ENCODE measurements at regions not wholly inside any gene's neighbourhood (a gene's known extent, or its start where the extent isn't known, plus 50 kb on each side); places are given as distances from the start of the nearest gene placed in this dataset.

DNA sequence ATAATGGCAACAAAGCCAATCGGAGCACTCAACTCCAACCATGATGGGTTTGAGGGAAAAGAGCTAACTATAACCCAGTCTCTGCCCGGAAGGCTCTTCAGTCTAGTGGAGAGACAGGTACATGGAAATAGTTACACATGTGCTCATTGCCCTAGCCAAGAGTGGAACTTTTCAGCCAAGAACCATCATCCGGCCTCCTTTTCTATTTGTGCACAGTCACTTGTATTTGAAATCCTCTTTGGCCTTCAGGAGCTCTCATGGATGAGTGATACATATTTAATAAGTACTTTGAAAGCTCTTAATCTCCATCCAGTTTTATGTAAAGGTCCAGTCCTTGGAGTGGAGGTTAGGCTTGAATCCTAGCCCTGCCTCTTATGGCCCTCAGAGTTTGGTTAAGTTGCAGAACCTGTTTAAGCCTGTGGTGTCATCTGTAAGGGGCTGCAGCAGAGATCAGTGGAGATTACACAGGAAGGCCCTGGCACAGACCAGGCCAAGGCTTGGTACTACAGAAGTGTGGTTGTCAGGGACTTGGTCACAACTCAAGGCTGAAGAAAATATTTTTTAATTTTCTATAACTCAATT lies 72.3 kb upstream of the SMLR1 start:
- no peak overlapping the region for H3K27ac ChIP-seq
- no peaks in the 10 kb centered on the region for H3K36me3 ChIP-seq
- DNase-seq: no peak
- no peaks in the 10 kb centered on the region for H3K9me3 ChIP-seq (replicated peaks)
- no peaks in the 10 kb centered on the region for H3K27me3 ChIP-seq
- H3K4me3 ChIP-seq: no peak overlapping the region
- no peaks in the 10 kb centered on the region for H3K4me1 ChIP-seq

DNA sequence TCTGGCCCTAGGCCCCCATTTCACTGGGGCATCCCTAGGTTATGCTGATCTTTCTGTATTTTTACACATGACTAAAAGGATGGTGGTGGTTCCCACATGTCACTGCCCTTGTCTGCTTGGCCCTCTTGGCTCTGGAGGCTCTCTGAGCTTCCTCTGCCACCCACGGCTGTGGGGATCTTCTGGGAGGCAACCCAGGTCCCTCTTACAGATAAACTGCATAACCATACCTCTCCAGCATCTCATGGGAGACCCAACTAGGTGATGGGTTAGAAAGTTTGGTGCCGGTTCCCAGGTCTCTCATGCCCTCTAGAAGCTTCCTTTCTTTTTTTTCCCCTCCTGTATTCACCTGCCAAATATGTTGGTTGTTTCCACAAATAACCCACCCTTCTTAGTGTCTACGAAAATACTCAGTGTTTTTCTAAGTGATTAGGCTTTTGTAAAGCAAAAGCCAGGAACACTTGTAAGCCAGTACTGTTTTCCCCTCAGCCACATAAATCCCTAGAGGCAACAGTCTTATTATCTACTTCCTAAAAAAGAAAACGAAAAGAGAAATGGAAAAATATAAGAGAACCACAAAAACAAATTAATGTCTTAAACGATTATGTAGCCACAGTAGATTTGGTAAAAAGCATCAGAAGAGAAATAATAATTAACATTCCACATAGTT lies 71.7 kb upstream of the SMLR1 start:
- DNase-seq: no peak
- no peaks in the 10 kb centered on the region for H3K27me3 ChIP-seq
- H3K4me1 ChIP-seq: no peaks in the 10 kb centered on the region
- no peaks in the 10 kb centered on the region for H3K36me3 ChIP-seq
- H3K27ac ChIP-seq: no peak overlapping the region
- no peak overlapping the region for H3K4me3 ChIP-seq
- no peaks in the 10 kb centered on the region for H3K9me3 ChIP-seq (replicated peaks)

DNA sequence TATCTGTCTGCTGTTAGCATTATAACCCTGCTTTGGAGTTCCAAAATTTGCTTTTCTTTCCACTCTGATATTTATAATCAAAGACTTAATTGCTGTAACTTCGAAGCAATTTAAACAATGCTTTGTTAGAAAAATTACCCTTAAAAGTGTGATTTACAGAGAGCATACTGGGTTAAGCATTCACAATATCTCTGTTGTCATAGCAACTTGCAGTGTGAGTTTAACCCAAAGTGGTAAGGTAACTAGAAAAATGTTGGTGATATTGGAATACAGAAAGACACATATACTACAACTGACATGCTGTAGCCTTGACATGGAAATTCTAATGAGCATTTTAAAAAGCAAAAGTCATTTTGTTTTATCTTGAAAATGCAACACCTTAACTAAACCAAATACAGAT lies 70.4 kb upstream of the SMLR1 start:
- Histone ChIP-seq H3K4me3 (no peak overlapping the region), H3K36me3 (no peaks in the 10 kb centered on the region), H3K27ac (no peak overlapping the region), H3K27me3 (no peaks in the 10 kb centered on the region), H3K9me3 (replicated peaks) (no peaks in the 10 kb centered on the region), H3K4me1 (no peaks in the 10 kb centered on the region)
- DNase-seq: no peak

DNA sequence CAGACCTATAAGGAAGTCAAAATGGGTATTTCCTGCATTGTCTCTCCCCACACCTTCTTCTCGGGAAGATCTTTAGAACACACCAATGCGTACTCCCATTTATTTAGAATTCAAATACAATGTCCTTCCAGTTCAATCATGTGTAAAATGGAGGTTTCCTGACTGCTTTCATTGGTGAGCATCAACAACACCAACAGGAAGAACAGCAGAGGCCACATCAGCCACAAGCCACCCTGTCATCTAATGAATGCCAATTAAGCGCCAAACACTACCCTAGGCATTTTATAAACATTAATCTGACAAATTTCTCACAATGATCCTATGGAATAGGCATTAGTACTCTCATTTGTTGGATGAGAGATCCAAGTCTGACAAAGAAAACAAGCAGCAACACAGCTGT lies 68.4 kb upstream of the SMLR1 start:
- DNase-seq: no peak
- Histone ChIP-seq H3K36me3 (no peaks in the 10 kb centered on the region), H3K9me3 (replicated peaks) (no peaks in the 10 kb centered on the region), H3K27me3 (no peaks in the 10 kb centered on the region), H3K4me1 (no peaks in the 10 kb centered on the region), H3K4me3 (no peak overlapping the region), H3K27ac (no peak overlapping the region)

DNA sequence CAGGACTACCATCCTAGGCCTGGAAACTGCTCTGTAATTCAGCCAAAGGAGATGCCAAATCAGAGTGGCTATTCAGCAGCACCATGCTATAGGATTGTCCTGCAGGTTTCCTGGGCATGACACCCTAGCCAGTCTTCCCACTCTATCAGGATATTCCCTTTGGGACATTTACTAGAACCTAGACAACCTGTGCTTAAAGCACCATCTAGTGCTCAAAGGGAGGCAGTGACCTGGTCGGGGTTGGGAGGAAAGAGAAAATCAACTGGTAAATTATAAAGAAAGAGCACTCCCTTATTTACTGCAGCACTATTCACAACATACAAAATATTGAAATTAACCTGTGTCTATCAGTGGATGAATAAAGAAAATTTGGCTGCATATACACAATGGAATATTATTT lies 67.2 kb upstream of the SMLR1 start:
- H3K27me3 ChIP-seq: no peaks in the 10 kb centered on the region
- H3K4me1 ChIP-seq: no peaks in the 10 kb centered on the region
- H3K27ac ChIP-seq: no peak overlapping the region
- no peaks in the 10 kb centered on the region for H3K36me3 ChIP-seq
- peak; percentile 8 to 63 for DNase-seq
- H3K4me3 ChIP-seq: no peak overlapping the region
- H3K9me3 ChIP-seq (replicated peaks): no peaks in the 10 kb centered on the region

DNA sequence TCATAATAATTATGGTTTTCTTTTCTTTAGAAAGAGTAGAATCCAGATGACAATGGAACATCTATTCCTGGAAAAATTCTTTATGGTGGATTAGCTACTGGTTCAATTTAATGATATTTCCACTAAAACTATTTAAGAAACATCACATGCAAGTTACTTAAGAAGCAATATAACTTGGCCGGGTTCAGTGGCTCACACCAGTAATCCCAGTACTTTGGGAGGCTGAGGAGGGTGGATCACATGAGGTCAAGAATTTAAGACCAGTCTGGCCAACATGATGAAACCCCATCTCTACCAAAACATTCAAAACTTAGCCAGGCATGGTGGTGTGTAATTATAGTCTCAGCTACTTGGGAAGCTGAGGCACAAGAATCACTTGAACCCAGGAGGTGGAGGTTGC lies 65.9 kb upstream of the SMLR1 start:
- no peaks in the 10 kb centered on the region for H3K27me3 ChIP-seq
- no peak overlapping the region for H3K27ac ChIP-seq
- H3K36me3 ChIP-seq: no peaks in the 10 kb centered on the region
- no peak for DNase-seq
- H3K4me3 ChIP-seq: no peak overlapping the region
- no peaks in the 10 kb centered on the region for H3K4me1 ChIP-seq
- no peaks in the 10 kb centered on the region for H3K9me3 ChIP-seq (replicated peaks)

DNA sequence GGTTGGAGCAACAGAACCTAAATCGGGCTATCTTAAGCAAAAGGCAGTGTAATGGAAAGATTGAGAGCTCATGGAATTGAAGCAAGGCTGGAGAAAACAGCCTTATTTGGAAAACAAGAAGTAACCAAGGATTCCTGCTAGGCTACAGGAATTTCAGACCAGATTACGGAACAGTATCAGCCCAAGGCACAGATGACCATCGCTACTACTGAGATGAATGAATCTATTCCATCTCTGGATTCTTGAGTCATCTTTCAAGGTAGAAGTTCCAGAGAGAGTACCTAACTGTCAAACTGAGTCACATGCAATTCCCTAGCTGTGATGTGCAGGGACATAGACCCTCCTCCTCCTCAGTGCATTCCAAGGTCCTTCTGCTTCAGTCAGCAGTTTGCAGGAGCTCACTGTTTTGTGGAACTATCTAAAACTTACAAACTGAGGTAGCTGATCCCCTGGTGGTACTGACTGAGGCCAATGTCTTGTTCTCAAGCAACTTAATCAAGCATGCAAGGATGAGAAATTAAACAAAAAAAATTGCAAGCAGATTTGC lies 62.0 kb upstream of the SMLR1 start:
- no peak overlapping the region for H3K27ac ChIP-seq
- no peaks in the 10 kb centered on the region for H3K36me3 ChIP-seq
- no peaks in the 10 kb centered on the region for H3K27me3 ChIP-seq
- no peaks in the 10 kb centered on the region for H3K9me3 ChIP-seq (replicated peaks)
- H3K4me1 ChIP-seq: no peaks in the 10 kb centered on the region
- no peak overlapping the region for H3K4me3 ChIP-seq
- DNase-seq: no peak

DNA sequence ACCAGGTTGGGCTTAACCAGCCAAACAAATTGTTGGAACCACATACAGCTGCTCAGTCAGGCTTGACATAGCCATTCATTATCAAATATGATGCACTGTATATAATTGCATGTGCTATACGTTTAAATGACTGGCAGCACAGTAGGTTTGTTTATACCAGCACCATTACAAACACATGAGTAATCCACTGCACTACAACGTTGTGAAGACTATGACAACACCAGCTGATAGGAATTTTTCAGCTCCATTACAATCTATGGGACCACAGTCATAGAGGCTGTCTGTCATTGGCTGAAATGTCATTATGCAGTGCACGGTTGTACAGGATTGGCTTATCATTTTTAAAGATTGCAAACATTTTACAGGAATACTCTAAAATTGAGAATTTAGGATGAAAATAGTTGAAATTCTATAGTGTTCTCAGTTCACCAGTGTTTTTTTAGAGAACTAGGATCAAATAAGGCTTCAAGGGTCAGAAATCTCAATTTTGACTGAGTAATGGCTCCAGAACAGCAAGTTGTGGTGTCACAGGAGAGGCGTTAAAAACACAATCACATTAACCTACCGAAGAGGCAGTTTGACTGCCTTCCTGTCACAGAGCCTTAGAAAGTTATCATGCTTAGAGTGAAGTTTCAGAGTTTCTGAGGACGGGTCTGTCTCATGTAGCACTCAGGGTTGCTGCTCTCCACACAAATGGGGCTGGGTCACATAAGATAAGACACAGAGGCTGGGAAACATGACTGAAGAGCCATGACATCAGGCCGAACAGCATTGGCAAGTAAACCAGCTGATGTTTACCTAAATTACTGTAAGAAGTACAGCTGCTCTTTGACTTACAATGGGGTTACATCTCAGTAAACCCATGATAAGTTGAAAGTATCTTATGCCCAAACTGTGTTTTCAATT lies 60.7 kb upstream of the SMLR1 start:
- Histone ChIP-seq H3K27me3 (no peaks in the 10 kb centered on the region), H3K9me3 (replicated peaks) (no peaks in the 10 kb centered on the region), H3K27ac (no peak overlapping the region), H3K36me3 (no peaks in the 10 kb centered on the region), H3K4me3 (no peak overlapping the region), H3K4me1 (no peaks in the 10 kb centered on the region)
- no peak for DNase-seq

DNA sequence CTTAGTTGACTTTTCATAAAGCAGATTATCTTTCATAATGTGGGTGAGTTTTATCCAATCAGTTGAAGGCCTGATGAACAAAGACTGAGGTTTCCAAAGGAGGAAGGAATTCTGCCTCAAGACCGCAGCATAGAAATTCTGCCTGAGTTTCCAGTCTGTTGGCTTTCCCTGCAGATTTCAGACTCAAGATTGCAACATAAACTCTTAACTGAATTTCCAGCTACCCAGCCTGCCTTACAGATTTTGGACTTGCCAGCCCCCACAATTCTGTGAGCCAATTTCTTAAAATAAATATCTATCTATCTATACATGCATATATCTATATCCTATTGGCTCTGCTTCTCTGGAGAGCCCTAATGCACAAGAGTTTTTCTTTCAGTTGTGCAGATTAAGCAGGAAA lies 57.3 kb upstream of the SMLR1 start:
- H3K27ac ChIP-seq: no peak overlapping the region
- DNase-seq: no peak
- H3K36me3 ChIP-seq: no peaks in the 10 kb centered on the region

DNA sequence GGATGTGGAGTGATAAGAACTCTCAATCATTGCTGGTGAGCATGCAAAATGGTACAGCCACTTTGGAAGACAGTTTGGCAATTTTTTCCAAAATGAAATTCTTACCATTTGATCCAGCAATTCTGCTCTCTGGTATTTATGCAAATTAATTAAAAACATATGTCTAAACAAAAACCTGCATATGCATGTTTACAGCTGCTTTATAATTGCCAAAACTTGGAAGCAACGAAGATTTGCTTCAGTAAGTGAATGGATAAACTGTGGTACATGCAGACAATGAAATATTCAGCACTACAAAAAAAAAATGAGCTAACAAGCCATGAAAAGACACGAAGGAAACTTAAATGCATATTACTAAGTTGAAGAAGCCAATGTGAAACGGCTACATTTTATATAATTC lies 55.5 kb upstream of the SMLR1 start:
- Histone ChIP-seq H3K27me3 (no peaks in the 10 kb centered on the region), H3K4me1 (no peaks in the 10 kb centered on the region), H3K4me3 (no peak overlapping the region), H3K27ac (no peak overlapping the region), H3K36me3 (no peaks in the 10 kb centered on the region), H3K9me3 (replicated peaks) (no peaks in the 10 kb centered on the region)
- DNase-seq: no peak

More for the DNA sequence above, 57.3 kb upstream of the SMLR1 start:
- no peaks in the 10 kb centered on the region for H3K4me1 ChIP-seq
- H3K27me3 ChIP-seq: no peaks in the 10 kb centered on the region
- H3K9me3 ChIP-seq (replicated peaks): no peaks in the 10 kb centered on the region
- no peak overlapping the region for H3K4me3 ChIP-seq

DNA sequence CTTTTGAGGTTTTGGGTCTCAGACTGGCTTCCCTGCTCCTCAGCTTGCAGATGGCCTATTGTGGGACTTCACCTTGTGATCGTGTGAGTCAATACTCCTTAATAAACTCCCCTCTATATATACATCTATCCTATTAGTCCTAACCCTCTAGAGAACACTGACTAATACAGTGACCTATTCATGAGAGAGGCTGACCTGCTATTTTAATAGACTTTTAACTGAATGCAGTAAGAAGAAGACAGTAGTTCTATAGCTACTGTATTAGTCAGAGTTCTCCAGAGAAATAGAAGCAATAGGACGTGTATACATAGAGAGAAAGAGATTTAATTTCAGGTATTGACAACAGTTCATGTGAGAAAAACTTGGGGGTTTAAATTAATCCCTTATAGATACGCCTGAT lies 53.3 kb upstream of the SMLR1 start:
- Histone ChIP-seq H3K27me3 (no peaks in the 10 kb centered on the region), H3K27ac (no peak overlapping the region), H3K4me3 (no peak overlapping the region), H3K9me3 (replicated peaks) (no peaks in the 10 kb centered on the region), H3K4me1 (peaks cover 3% of the 10 kb centered on the region), H3K36me3 (no peaks in the 10 kb centered on the region)
- no peak for DNase-seq

DNA sequence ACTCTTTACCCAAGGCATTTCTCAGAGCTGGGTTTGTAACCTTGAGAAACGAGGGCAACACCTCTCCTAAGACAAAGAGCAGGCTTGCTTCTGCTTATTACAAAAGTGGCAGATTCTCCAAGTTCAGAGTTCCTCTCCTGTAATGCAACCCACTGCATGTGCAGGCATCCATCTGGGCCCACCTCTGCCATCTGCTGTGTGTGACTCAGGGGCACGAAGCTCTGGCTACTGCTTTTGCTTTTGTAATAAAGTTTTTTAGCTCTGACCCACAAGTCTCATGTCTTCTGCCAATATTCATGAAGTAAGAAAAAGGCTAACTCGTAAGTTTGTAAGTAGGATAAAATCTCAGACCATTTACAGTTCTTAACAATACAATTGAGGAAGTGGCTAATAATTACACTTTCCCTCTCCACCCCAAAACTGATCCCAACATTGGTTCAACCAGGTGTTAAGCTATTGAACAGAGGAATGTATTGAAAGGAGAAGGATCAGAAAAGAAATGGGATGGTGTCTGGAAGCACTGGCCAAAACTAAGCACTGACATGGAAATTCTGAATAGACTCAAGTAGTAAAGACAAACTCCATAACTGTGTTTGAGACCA lies 51.7 kb upstream of the SMLR1 start:
- H3K27me3 ChIP-seq: no peaks in the 10 kb centered on the region
- no peaks in the 10 kb centered on the region for H3K9me3 ChIP-seq (replicated peaks)
- no peak overlapping the region for H3K27ac ChIP-seq
- H3K36me3 ChIP-seq: no peaks in the 10 kb centered on the region
- peaks cover 6% of the 10 kb centered on the region for H3K4me1 ChIP-seq
- H3K4me3 ChIP-seq: no peak overlapping the region
- DNase-seq: no peak

DNA sequence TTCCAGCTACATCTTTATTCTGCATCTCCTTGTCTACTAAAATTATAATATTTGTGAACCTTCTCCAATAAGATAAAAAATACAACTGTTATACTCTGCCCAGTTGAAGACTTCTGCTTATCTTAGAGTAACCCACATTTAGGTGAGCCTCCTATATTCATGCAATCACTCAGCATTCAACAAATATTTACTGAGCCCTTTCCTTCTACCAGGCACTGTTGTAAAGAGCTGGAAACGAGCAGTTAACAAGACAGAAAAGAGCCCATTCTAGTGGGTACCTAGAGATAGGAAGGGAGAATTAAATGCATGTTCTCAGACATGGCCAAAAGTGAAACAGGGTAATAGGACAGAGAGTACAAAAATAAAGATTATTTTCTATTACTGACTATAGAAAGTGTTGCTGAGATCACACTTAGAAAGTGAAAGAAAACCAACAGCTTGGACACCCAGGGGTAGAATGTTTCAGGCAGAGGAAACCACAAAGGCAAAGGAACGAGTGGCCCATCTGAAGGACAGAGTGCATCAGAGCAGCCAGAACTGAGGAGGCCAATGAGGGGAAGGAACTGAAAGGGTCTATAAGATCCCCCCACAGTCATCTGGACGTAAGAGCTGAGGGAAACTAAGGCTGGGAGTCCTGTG lies 50.8 kb upstream of the SMLR1 start:
- no peak for DNase-seq
- Histone ChIP-seq H3K27ac (no peak overlapping the region), H3K36me3 (no peaks in the 10 kb centered on the region), H3K27me3 (no peaks in the 10 kb centered on the region), H3K9me3 (replicated peaks) (no peaks in the 10 kb centered on the region), H3K4me1 (peaks cover 6% of the 10 kb centered on the region), H3K4me3 (no peak overlapping the region)
